NOMO-1 (cell line): ENCODE measurements at regions not wholly inside any gene's neighbourhood (a gene's known extent, or its start where the extent isn't known, plus 50 kb on each side); places are given as distances from the start of the nearest gene placed in this dataset.
"Not testable (repeated sequence)": the region's sequence is repeated elsewhere in the genome, so short reads cannot be mapped to it uniquely, and the experiment has no call there.

Experiments
- DNase-seq, 2 experiments: peaks; one replicate each; lab custom pipeline; 2025; ENCODE audit not compliant: unreplicated experiment in 2 of 2; lab: John Stamatoyannopoulos, UW

DNA sequence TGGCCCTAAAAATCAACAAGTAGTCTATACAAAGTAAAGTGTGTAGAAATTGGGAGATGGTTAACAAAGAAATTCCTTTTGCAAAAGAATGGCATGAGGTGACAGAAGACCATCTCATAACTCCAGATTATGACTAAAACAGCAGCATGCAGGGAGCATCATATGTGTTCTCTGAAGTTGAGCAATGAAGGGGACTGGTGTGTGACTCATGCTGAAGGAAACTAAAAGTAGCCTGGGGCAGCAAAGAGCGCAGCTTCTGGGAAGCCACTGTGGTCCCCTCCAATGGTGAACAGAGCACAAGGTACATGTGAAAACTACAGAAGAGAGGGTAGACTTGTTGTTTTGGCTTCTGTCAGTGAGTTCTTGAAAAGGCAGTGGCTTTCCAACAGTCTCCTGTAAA is 133.4 kb downstream of the MACC1 start:
- peak; percentile 44 to 83 for DNase-seq

DNA sequence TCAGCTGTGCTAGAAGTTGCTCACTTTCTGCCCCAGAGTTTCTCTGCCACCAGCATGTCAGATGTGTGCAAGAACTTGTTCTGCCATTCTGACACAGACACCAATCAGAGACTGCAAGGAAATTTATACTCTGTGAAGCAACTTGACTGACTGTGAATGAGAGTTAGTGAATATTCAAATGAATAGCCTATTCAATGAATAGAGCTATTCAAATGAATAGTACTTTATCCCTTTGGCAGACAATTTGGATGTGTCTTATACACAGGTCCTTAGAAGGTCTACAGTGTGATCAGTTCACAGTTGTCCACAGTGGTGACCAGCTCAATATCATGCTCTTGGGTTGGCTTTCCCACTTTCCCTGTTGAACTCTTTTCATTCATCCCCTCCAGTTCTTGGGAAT is 138.1 kb downstream of the MACC1 start:
- no peak for DNase-seq

GRCh38 chr7:20076835-20077234 is 140.3 kb downstream of the MACC1 start:
- no peak for DNase-seq

- no peak for DNase-seq
Observed at GRCh38 chr7:20075992-20076820, 141.0 kb downstream of the MACC1 start.

DNA sequence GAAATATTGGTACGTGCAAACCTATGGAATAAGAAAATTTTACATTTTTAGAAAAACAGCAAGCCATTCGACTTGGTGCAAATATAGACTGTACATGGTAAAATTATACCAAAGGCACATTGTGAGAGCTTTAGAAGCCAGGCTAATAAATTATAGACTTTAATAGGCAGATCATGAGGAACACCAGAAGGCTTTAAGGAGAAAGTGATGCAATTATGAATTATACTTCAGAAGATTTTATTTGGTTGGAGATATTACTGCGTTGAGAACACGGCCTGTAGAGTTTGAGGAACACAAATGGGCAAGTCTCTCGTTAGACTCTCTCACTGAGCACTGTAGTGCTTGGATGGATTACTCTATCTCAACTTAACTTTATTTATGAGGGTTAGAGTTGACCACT is 141.7 kb downstream of the MACC1 start:
- no peak for DNase-seq

GRCh38 chr7:20068004-20068403 is 149.2 kb downstream of the MACC1 start:
- not testable (repeated sequence) for DNase-seq

GRCh38 chr7:20064974-20065862 is 152.0 kb downstream of the MACC1 start:
- no peak for DNase-seq

DNA sequence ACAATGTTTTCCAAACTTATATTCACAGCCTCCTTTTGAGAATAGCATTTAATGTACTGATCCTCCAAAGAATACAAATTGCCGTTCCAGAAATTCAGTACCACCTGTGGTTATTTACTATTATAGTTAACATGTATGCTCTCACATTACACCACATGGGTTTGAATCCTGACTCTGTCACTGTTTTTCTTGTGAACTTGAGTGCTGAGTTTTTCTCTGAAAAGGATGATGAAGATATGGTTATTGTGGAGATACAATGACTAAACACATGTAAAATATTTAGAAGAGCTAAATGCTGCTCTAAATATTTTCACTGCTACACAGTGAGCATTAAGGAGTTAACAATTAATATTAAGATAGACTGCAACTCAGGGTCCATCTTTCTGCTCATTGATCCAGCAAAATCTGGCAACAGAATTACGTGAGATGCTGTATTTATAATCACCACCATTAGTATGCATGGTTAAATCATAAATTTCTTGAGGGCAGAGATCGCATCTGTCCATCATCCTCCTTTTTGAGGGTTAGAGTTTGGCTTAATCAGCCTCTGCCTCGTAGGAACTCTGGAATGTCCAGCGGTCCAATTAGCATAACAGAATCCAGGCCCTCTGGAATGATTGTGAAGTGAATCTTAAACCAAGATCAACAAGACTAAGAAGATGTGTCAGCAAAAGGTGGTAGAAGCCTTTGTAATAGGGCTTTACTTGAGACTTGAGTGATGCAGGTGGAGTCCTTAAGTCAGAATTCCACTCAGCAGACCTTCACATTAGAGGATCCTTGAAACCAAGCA is 152.8 kb downstream of the MACC1 start:
- no peak for DNase-seq

DNA sequence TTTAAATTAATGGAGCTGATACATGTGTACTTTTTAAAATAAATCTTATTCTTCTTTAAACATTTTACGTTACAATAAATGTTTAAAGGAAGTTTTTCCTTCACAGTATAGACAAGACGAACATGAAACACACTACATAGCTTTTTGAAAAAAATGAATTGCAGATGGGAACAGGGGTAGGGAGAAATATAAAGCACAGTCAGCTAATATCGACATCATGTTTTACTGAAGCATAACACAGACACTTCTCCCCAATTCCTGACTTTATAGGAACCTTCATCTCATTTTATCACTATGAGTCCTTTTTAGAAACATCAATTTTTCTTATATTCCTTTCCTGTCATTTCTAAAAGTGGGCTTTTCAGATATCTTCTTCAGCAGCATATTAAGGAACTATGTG is 153.5 kb downstream of the MACC1 start:
- DNase-seq = no peak

DNA sequence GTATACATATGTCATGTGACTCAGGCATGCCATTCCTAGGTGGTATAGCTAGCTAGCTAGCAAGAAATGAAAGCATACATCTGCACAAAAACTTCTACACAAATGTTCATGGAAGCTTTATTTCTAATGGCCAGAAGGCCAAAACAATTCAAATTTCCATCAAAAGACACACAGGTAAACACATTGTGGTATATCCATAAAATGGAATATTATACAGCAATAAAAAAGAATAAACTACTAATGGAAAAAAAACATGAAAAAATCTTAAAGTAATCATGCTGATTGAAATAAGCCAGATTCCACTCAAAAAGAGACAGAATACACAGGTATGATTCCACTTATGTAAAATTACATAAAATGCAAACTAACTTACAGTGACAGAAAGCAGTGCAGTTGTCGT is 154.3 kb downstream of the MACC1 start:
- no peak for DNase-seq

DNA sequence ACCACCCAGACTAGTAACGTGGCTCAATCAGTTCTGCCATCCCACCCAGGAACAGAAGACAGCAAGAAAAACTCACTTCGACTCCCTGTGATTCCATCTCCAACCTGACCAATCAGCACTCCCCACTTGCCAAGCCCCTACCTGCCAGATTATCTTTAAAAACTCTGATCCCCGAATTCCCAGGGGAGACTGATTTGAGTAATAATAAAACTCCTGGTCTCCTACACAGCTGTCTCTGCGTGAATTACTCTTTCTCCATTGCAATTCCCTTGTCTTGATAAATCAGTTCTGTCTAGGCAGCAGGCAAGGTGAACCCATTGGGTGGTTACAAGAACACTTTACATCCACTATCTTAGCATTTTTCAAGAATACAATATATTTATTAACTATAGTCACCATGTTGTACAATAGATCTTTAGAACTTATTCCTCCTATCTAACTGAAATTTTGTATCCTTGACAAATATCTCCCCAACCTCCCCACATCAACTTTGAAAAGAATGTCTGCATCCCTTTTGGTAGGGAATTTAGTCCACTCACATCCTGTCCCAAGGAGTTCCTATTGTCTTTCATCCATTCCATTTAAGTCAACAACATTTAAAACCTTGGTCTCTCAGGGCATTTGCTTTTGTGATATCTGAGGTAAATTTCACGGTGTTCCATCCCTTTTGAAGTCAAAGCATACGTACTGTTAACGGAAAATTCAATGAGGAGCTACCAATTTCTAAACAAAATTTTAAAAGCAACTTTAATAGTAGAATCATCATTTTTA is 163.7 kb downstream of the MACC1 start:
- DNase-seq = no peak

GRCh38 chr7:20050241-20050966 is 166.8 kb downstream of the MACC1 start:
- DNase-seq = no peak

- no peak for DNase-seq
Observed at GRCh38 chr7:20038676-20039075, 178.5 kb downstream of the MACC1 start.

GRCh38 chr7:20035279-20035875 is 181.8 kb downstream of the MACC1 start:
- no peak for DNase-seq

DNA sequence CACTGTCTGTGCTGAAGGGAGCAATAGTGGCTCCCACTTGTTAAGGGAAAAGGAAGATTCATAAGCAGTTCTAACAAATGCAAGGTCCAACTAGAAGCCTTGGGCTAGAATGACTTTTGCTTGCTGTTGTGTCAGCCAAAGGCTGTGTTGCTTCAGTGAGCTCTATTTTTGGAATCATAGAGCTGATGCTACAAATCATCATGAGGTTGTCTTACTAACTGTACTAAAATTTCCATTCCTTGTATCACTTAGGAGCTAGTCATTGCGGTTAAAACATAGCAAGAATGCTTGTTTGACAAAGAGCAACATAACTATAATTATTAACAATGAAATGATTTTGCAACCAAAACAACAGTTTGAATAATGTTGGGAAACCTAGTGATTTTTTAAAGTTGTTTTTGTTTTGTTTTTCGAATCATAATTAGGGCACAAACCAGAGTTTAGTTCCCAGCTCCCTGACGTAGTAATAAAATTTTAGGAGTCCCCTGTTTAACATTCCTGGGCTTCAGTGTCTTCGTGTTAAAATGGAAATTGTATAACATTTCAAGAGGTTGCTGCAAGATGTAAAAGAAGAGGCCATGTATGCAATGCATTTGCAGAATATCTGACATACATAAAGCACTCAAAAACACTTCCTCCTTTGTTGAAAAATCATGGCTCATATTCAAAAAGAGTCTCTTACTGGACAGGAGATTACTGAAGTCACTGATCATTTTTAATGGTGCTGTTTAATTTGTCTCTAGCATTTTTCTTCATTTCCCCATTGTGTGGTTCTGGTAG is 183.4 kb downstream of the MACC1 start:
- DNase-seq = peak; percentile 55 to 90

DNA sequence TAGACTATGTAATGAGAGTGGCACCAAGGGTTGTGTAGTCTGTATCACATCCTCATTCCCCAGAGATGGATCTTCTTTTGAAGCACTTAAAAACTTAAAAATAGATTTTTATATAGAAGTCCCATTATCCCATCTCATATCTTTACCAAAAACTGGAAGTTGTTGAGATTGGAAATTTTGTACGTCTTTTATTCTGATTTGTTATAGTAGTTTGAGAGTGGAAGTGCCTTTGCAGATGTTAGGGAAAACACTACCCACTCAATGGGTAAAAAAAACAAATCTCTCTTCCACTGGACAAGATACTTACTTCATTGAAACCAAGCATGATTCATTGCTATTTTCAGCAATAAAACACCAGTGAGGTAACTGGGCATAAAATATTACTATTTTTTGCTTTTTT is 184.4 kb downstream of the MACC1 start:
- no peak for DNase-seq

GRCh38 chr7:20030915-20031362 is 186.2 kb downstream of the MACC1 start:
- peak in 1 of 2 experiments; percentile 14 for DNase-seq

- no peak for DNase-seq
Observed at GRCh38 chr7:20030417-20030816, 186.8 kb downstream of the MACC1 start.
